22Rv1 (cell line): ENCODE measurements at regions not wholly inside any gene's neighbourhood (a gene's known extent, or its start where the extent isn't known, plus 50 kb on each side); places are given as distances from the start of the nearest gene placed in this dataset.

Experiments
- CTCF ChIP-seq: fragments of 450-650 bp; IDR thresholded peaks from 2 replicates; pipeline ENCODE4 v1.5.1; 2017; ENCODE audit warnings: mild to moderate bottlenecking
- ZFX ChIP-seq: fragments of 450-650 bp; IDR thresholded peaks from 2 replicates; pipeline ENCODE4 v1.6.1; 2017; ENCODE audit warnings: antibody characterized with exemption, borderline replicate concordance

GRCh38 chr4:178633263-178633662, 1191.0 kb upstream of the AGA start:
- peak; percentile 39 for TF ChIP-seq CTCF
- no peak for TF ChIP-seq ZFX
